Muscle of back (tissue), 3 donors: ENCODE measurements at regions not wholly inside any gene's neighbourhood (a gene's known extent, or its start where the extent isn't known, plus 50 kb on each side); places are given as distances from the start of the nearest gene placed in this dataset.

Experiments
- DNase-seq, 3 donors: peaks; one replicate each; pipeline versions ENCODE4 v3.0.0 to v3.0.0-alpha.2; 2013

GRCh38 chr15:93165734-93166470, 76.9 kb upstream of the RGMA start:
- DNase-seq = no peak

- DNase-seq = no peak
Measured at GRCh38 chr15:93164409-93164808, 75.4 kb upstream of the RGMA start.

- no peak for DNase-seq
Measured at GRCh38 chr15:93162560-93162959, 73.5 kb upstream of the RGMA start.

- DNase-seq = no peak
Measured at GRCh38 chr15:93159930-93160329, 70.9 kb upstream of the RGMA start.

GRCh38 chr15:93158097-93158900, 69.3 kb upstream of the RGMA start:
- peak; percentile 52 to 74 (median 52) for DNase-seq

- DNase-seq = no peak
Measured at GRCh38 chr15:93154666-93155065, 65.7 kb upstream of the RGMA start.

- DNase-seq = peak; percentile 64 to 90 (median 84)
Measured at GRCh38 chr15:93152951-93153350, 63.9 kb upstream of the RGMA start.

GRCh38 chr15:93152360-93152759, 63.3 kb upstream of the RGMA start:
- peak in 1 of 3 donors; percentile 51 for DNase-seq

GRCh38 chr15:93150910-93151881, 62.2 kb upstream of the RGMA start:
- DNase-seq = peak in 1 of 3 donors; percentile 45

- no peak for DNase-seq
Measured at GRCh38 chr15:93146601-93147000, 57.6 kb upstream of the RGMA start.

GRCh38 chr15:93146196-93146595, 57.2 kb upstream of the RGMA start:
- DNase-seq = no peak

- no peak for DNase-seq
Measured at GRCh38 chr15:93144463-93145236, 55.6 kb upstream of the RGMA start.

GRCh38 chr15:93143186-93143585, 54.2 kb upstream of the RGMA start:
- DNase-seq = no peak

- DNase-seq = no peak
Measured at GRCh38 chr15:93141371-93141794, 52.4 kb upstream of the RGMA start.

GRCh38 chr15:93139436-93139835, 50.4 kb upstream of the RGMA start:
- no peak for DNase-seq

- no peak for DNase-seq
Measured at GRCh38 chr15:93138681-93139250, 49.8 kb upstream of the RGMA start.
